ENCODE measurements at regions not wholly inside any gene's neighbourhood (a gene's known extent, or its start where the extent isn't known, plus 50 kb on each side); places are given as distances from the start of the nearest gene placed in this dataset.

GRCh38 chr2:155841442-155841841 is 491.1 kb downstream of the NR4A2 start:
- H4K91ac ChIP-seq (ENCODE audit: low read depth, low read length, poor library complexity), result no peak overlapping the region
- no peak overlapping the region for H4K8ac ChIP-seq (ENCODE audit: low read depth, low read length)
- no peaks in the 10 kb centered on the region for H3K36me3 ChIP-seq (replicated peaks in 1 of 2; ENCODE audit: control insufficient read depth in 2 of 2, insufficient read depth in 2 of 2, low read length in 2 of 2)
- DNase-seq (ENCODE audit: low spot score), result no peak
- no peak overlapping the region for H3K18ac ChIP-seq (ENCODE audit: low read length)
- H3K27ac ChIP-seq (replicated peaks; ENCODE audit: low read length), result no peak overlapping the region
- H2BK5ac ChIP-seq (ENCODE audit: low read length), result no peak overlapping the region
- H3K9ac ChIP-seq (ENCODE audit: low read depth, low read length, poor library complexity), result no peak overlapping the region
- no peak overlapping the region for H3K4me2 ChIP-seq (ENCODE audit: insufficient read depth, low read length, poor library complexity, severe bottlenecking)
- H3K27me3 ChIP-seq (ENCODE audit: control insufficient read depth in 3 of 3, insufficient read depth in 3 of 3, low read depth in 1 of 3, low read length in 3 of 3), result no peaks in the 10 kb centered on the region
- no CpG with 5 or more reads among the region's 3 CpGs for WGBS, 2 donors (ENCODE audit: extremely low coverage in 2 of 2, insufficient read length in 2 of 2, insufficient replicate concordance in 1 of 2)
- no peak overlapping the region for H3K4me3 ChIP-seq (ENCODE audit: low read length in 2 of 2)
- no peak overlapping the region for H2AFZ ChIP-seq (ENCODE audit: low read length)
- H2AK5ac ChIP-seq (ENCODE audit: low read depth, low read length), result no peak overlapping the region
- no peak overlapping the region for H2BK12ac ChIP-seq (ENCODE audit: low read length)
- no peaks in the 10 kb centered on the region for H3K79me1 ChIP-seq (ENCODE audit: low read depth, low read length)
- H3K9me3 ChIP-seq (replicated peaks in 1 of 2; ENCODE audit: control insufficient read depth in 2 of 2, insufficient read depth in 1 of 2, low read depth in 1 of 2, low read length in 2 of 2), result no peaks in the 10 kb centered on the region
- no peak overlapping the region for H2BK15ac ChIP-seq (ENCODE audit: low read length)
- no peak overlapping the region for H3K4ac ChIP-seq (ENCODE audit: low read length)
- H3K23ac ChIP-seq (ENCODE audit: low read depth, low read length, poor library complexity), result no peak overlapping the region
- no peak overlapping the region for H3K14ac ChIP-seq (ENCODE audit: low read length)
- no peak overlapping the region for H2BK120ac ChIP-seq (ENCODE audit: low read depth, low read length)
- no peaks in the 10 kb centered on the region for H3K4me1 ChIP-seq (ENCODE audit: control insufficient read depth in 2 of 2, insufficient read depth in 1 of 2, low read depth in 1 of 2, low read length in 2 of 2)

GRCh38 chr2:155840661-155841060 is 491.9 kb downstream of the NR4A2 start:
- Histone ChIP-seq H3K79me1 (ENCODE audit: low read depth, low read length) (no peaks in the 10 kb centered on the region), H2BK15ac (ENCODE audit: low read length) (no peak overlapping the region), H2BK120ac (ENCODE audit: low read depth, low read length) (no peak overlapping the region), H2BK5ac (ENCODE audit: low read length) (no peak overlapping the region), H2AK5ac (ENCODE audit: low read depth, low read length) (no peak overlapping the region), H3K4ac (ENCODE audit: low read length) (no peak overlapping the region), H3K9me3 (replicated peaks in 1 of 2; ENCODE audit: control insufficient read depth in 2 of 2, insufficient read depth in 1 of 2, low read depth in 1 of 2, low read length in 2 of 2) (no peaks in the 10 kb centered on the region), H2AFZ (ENCODE audit: low read length) (no peak overlapping the region), H3K27me3 (ENCODE audit: control insufficient read depth in 3 of 3, insufficient read depth in 3 of 3, low read depth in 1 of 3, low read length in 3 of 3) (no peaks in the 10 kb centered on the region), H3K18ac (ENCODE audit: low read length) (no peak overlapping the region), H3K14ac (ENCODE audit: low read length) (no peak overlapping the region), H3K36me3 (replicated peaks in 1 of 2; ENCODE audit: control insufficient read depth in 2 of 2, insufficient read depth in 2 of 2, low read length in 2 of 2) (no peaks in the 10 kb centered on the region), H4K91ac (ENCODE audit: low read depth, low read length, poor library complexity) (no peak overlapping the region), H4K8ac (ENCODE audit: low read depth, low read length) (no peak overlapping the region), H3K4me1 (ENCODE audit: control insufficient read depth in 2 of 2, insufficient read depth in 1 of 2, low read depth in 1 of 2, low read length in 2 of 2) (no peaks in the 10 kb centered on the region), H3K4me2 (ENCODE audit: insufficient read depth, low read length, poor library complexity, severe bottlenecking) (no peak overlapping the region), H3K4me3 (ENCODE audit: low read length in 2 of 2) (no peak overlapping the region), H3K23ac (ENCODE audit: low read depth, low read length, poor library complexity) (no peak overlapping the region), H3K27ac (replicated peaks; ENCODE audit: low read length) (no peak overlapping the region), H3K9ac (ENCODE audit: low read depth, low read length, poor library complexity) (no peak overlapping the region), H2BK12ac (ENCODE audit: low read length) (no peak overlapping the region)
- no CpG with 5 or more reads among the region's 1 CpG for WGBS, 2 donors (ENCODE audit: extremely low coverage in 2 of 2, insufficient read length in 2 of 2, insufficient replicate concordance in 1 of 2)
- DNase-seq (ENCODE audit: low spot score), result no peak

DNA sequence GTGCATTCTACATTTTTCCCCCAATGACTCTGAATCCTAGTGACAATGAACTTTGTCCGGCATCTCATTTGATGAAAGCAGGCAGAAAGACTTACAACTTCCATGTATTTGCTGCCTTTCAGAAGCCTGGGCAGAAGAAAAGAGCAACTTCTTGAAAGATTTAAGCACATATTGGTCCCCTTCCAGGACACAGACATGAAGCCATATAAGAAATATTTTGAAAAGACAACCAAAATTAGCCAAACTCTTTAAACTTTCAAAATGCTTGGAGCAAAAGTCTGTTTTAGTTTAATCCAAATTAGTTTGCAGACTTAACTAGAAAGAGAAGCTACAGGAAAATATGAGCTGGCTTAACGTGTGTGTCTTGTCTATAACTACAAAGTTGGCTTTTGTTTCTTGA is 492.5 kb downstream of the NR4A2 start:
- H2BK120ac ChIP-seq (ENCODE audit: low read depth, low read length), result no peak overlapping the region
- H3K9me3 ChIP-seq (replicated peaks in 1 of 2; ENCODE audit: control insufficient read depth in 2 of 2, insufficient read depth in 1 of 2, low read depth in 1 of 2, low read length in 2 of 2), result no peaks in the 10 kb centered on the region
- no peak overlapping the region for H3K4ac ChIP-seq (ENCODE audit: low read length)
- no peak overlapping the region for H3K27ac ChIP-seq (replicated peaks; ENCODE audit: low read length)
- H3K4me1 ChIP-seq (ENCODE audit: control insufficient read depth in 2 of 2, insufficient read depth in 1 of 2, low read depth in 1 of 2, low read length in 2 of 2), result no peaks in the 10 kb centered on the region
- no peak overlapping the region for H2BK12ac ChIP-seq (ENCODE audit: low read length)
- no peak overlapping the region for H3K4me3 ChIP-seq (ENCODE audit: low read length in 2 of 2)
- WGBS, 2 donors (ENCODE audit: extremely low coverage in 2 of 2, insufficient read length in 2 of 2, insufficient replicate concordance in 1 of 2), result no CpG with 5 or more reads among the region's 2 CpGs
- H3K9ac ChIP-seq (ENCODE audit: low read depth, low read length, poor library complexity), result no peak overlapping the region
- no peak overlapping the region for H3K18ac ChIP-seq (ENCODE audit: low read length)
- H4K91ac ChIP-seq (ENCODE audit: low read depth, low read length, poor library complexity), result no peak overlapping the region
- no peaks in the 10 kb centered on the region for H3K79me1 ChIP-seq (ENCODE audit: low read depth, low read length)
- no peak overlapping the region for H4K8ac ChIP-seq (ENCODE audit: low read depth, low read length)
- no peaks in the 10 kb centered on the region for H3K36me3 ChIP-seq (replicated peaks in 1 of 2; ENCODE audit: control insufficient read depth in 2 of 2, insufficient read depth in 2 of 2, low read length in 2 of 2)
- H3K27me3 ChIP-seq (ENCODE audit: control insufficient read depth in 3 of 3, insufficient read depth in 3 of 3, low read depth in 1 of 3, low read length in 3 of 3), result no peaks in the 10 kb centered on the region
- H2BK15ac ChIP-seq (ENCODE audit: low read length), result no peak overlapping the region
- no peak overlapping the region for H2BK5ac ChIP-seq (ENCODE audit: low read length)
- no peak for DNase-seq (ENCODE audit: low spot score)
- H3K14ac ChIP-seq (ENCODE audit: low read length), result no peak overlapping the region
- H3K23ac ChIP-seq (ENCODE audit: low read depth, low read length, poor library complexity), result no peak overlapping the region
- H2AFZ ChIP-seq (ENCODE audit: low read length), result no peak overlapping the region
- no peak overlapping the region for H3K4me2 ChIP-seq (ENCODE audit: insufficient read depth, low read length, poor library complexity, severe bottlenecking)
- H2AK5ac ChIP-seq (ENCODE audit: low read depth, low read length), result no peak overlapping the region

- Histone ChIP-seq H3K4ac (ENCODE audit: low read length) (no peak overlapping the region), H3K36me3 (replicated peaks in 1 of 2; ENCODE audit: control insufficient read depth in 2 of 2, insufficient read depth in 2 of 2, low read length in 2 of 2) (no peaks in the 10 kb centered on the region), H2BK5ac (ENCODE audit: low read length) (no peak overlapping the region), H4K8ac (ENCODE audit: low read depth, low read length) (no peak overlapping the region), H2BK12ac (ENCODE audit: low read length) (no peak overlapping the region), H3K18ac (ENCODE audit: low read length) (no peak overlapping the region), H3K27me3 (ENCODE audit: control insufficient read depth in 3 of 3, insufficient read depth in 3 of 3, low read depth in 1 of 3, low read length in 3 of 3) (no peaks in the 10 kb centered on the region), H3K27ac (replicated peaks; ENCODE audit: low read length) (no peak overlapping the region), H2AK5ac (ENCODE audit: low read depth, low read length) (no peak overlapping the region), H2BK120ac (ENCODE audit: low read depth, low read length) (no peak overlapping the region), H3K9me3 (replicated peaks in 1 of 2; ENCODE audit: control insufficient read depth in 2 of 2, insufficient read depth in 1 of 2, low read depth in 1 of 2, low read length in 2 of 2) (no peaks in the 10 kb centered on the region), H3K79me1 (ENCODE audit: low read depth, low read length) (no peaks in the 10 kb centered on the region), H3K14ac (ENCODE audit: low read length) (no peak overlapping the region), H2AFZ (ENCODE audit: low read length) (no peak overlapping the region), H4K91ac (ENCODE audit: low read depth, low read length, poor library complexity) (no peak overlapping the region), H3K9ac (ENCODE audit: low read depth, low read length, poor library complexity) (no peak overlapping the region), H2BK15ac (ENCODE audit: low read length) (no peak overlapping the region), H3K23ac (ENCODE audit: low read depth, low read length, poor library complexity) (no peak overlapping the region), H3K4me1 (ENCODE audit: control insufficient read depth in 2 of 2, insufficient read depth in 1 of 2, low read depth in 1 of 2, low read length in 2 of 2) (no peaks in the 10 kb centered on the region), H3K4me3 (ENCODE audit: low read length in 2 of 2) (no peak overlapping the region), H3K4me2 (ENCODE audit: insufficient read depth, low read length, poor library complexity, severe bottlenecking) (no peak overlapping the region)
- no CpG with 5 or more reads among the region's 3 CpGs for WGBS, 2 donors (ENCODE audit: extremely low coverage in 2 of 2, insufficient read length in 2 of 2, insufficient replicate concordance in 1 of 2)
- DNase-seq (ENCODE audit: low spot score), result no peak
Measured at GRCh38 chr2:155839436-155839835, 493.1 kb downstream of the NR4A2 start.

Data from neuronal stem cell (in vitro differentiated cells).